GM10248 (cell line): ENCODE measurements at regions not wholly inside any gene's neighbourhood (a gene's known extent, or its start where the extent isn't known, plus 50 kb on each side); places are given as distances from the start of the nearest gene placed in this dataset.

Source experiments
- CTCF ChIA-PET: fragments of 300-600 bp; sonication (Branson Sonifier 250); formaldehyde crosslinking; extraction: SDS; loops from one replicate; lab custom pipeline; 2021; ENCODE audit warnings: antibody characterized with exemption; lab: Yijun Ruan, JAX
- POLR2A ChIA-PET: fragments of 350-650 bp; sonication (Branson Sonifier 250); formaldehyde crosslinking; extraction: SDS; loops from one replicate; lab custom pipeline; 2020; ENCODE audit warnings: antibody characterized with exemption; lab: Yijun Ruan, JAX
- DNase-seq: peaks from one replicate; pipeline ENCODE4 v3.0.0; 2012; ENCODE audit errors: extremely low spot score
- CTCF ChIP-seq: IDR thresholded peaks from 2 replicates; pipeline ENCODE4 v1.5.1; 2012; ENCODE audit warnings: mild to moderate bottlenecking, low read depth; ENCODE audit errors: extremely low read depth, missing control alignments, control extremely low read depth

GRCh38 chr6:14917109-14917910 is 328.6 kb upstream of the JARID2 start:
- POLR2A ChIA-PET = no interaction called here

DNA sequence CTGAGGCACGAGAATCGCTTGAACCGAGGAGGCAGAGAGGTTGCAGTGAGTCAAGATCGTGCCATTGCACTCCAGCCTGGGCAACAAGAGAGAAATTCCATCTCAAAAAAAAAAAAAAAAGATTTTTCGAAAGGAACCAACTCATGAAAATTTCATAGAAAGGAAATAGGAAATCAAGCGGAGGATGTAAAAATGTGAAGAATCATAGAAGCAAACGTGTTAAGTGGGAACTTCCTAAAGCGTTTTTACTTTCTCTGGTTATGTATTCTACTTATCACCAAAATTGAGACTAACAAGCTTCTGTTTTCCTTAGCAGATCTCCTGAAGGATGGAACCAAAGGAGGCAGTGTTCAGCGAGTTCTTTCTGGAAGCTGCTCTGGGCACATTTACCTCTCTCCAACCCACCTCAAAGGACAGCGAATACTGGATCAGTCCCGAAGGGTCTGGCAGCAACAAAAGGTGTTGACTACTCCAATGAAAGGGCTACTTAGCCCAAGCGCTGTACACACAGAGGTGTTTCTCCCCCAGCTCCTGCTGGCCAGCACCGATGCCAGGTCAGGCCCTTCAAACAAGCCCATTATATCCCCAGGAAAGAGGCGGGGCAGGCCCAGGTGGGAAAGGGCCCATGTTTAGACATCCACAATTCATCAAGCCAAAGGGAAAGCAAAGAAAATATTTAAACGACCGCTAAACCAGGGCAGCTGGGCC is 327.5 kb upstream of the JARID2 start:
- TF ChIP-seq CTCF = no peak
- CTCF ChIA-PET = no interaction called here
- DNase-seq = no peak
- POLR2A ChIA-PET = no interaction called here

More at GRCh38 chr6:14917109-14917910, 328.6 kb upstream of the JARID2 start:
- no peak for TF ChIP-seq CTCF
- CTCF ChIA-PET = no interaction called here
- no peak for DNase-seq

GRCh38 chr6:14919038-14919670 is 326.7 kb upstream of the JARID2 start:
- TF ChIP-seq CTCF = no peak
- ChIA-PET CTCF (no interaction called here), POLR2A (interaction anchor here (0.6 kb wide), 1 partner anchor 1826 kb away, joined by 3 read pairs; no protein-coding TSS in a partner anchor)
- DNase-seq = no peak

DNA sequence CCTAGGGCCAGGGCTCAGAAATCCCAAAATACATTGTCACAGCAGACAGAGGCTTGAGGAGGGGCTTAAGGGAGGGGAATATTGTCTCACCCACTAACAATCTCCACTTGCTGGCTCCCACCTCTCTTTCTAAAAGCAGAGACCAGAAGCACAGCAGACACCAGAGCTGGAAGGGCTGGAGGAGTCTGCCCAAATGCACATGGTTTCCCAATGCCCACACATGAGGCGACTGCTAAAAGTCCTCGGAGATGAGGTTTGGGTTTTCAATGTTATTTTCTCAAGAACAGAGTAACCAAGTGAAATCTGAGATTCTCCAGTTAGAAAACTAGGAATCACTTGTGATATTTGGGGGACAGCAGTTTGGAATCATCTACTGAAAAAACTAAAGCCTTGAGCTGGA is 325.6 kb upstream of the JARID2 start:
- ChIA-PET POLR2A (no interaction called here), CTCF (no interaction called here)
- TF ChIP-seq CTCF = no peak
- no peak for DNase-seq

DNA sequence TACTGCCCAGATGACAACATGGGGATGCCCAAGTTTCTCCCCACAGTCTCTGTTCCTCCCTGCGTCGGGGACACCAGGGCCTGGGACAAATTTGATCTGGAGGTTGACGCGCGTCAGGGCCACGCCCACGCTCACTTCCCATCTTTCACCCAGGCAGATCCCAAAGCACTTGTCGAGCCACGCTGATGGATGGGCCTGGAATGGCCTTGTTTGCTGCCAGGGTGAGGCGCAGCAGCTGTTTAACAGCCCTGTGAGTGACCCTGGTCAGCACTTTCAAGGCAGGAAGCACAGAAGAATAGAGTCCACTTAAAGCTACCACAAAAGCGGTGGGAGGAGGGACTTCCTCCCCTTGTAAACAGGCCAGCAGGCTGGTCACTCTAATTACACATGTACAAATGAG is 324.7 kb upstream of the JARID2 start:
- no peak for DNase-seq
- POLR2A ChIA-PET = no interaction called here
- CTCF ChIA-PET = no interaction called here
- TF ChIP-seq CTCF = no peak

- ChIA-PET POLR2A (no interaction called here), CTCF (no interaction called here)
- DNase-seq = no peak
- TF ChIP-seq CTCF = no peak
These were observed 323.8 kb upstream of the JARID2 start for GRCh38 chr6:14921878-14922671.
